ENCODE measurements at regions not wholly inside any gene's neighbourhood (a gene's known extent, or its start where the extent isn't known, plus 50 kb on each side); places are given as distances from the start of the nearest gene placed in this dataset.

- no peak for DNase-seq
Observed at GRCh38 chr7:17523813-17524739, 225.6 kb downstream of the AHR start.

GRCh38 chr7:17524746-17525145 lies 226.3 kb downstream of the AHR start:
- no peak for DNase-seq

GRCh38 chr7:17526621-17527020 lies 228.2 kb downstream of the AHR start:
- no peak for DNase-seq

- no peak for DNase-seq
Observed at GRCh38 chr7:17528636-17529035, 230.2 kb downstream of the AHR start.

- DNase-seq: no peak
Observed at GRCh38 chr7:17530244-17530643, 231.8 kb downstream of the AHR start.

GRCh38 chr7:17530741-17531421 lies 232.4 kb downstream of the AHR start:
- DNase-seq: no peak

GRCh38 chr7:17532861-17533404 lies 234.5 kb downstream of the AHR start:
- DNase-seq: no peak

- DNase-seq: no peak
Observed at GRCh38 chr7:17534348-17534747, 235.9 kb downstream of the AHR start.

- DNase-seq: no peak
Observed at GRCh38 chr7:17535776-17536175, 237.3 kb downstream of the AHR start.

- no peak for DNase-seq
Observed at GRCh38 chr7:17544401-17544800, 245.9 kb downstream of the AHR start.

- no peak for DNase-seq
Observed at GRCh38 chr7:17545348-17545747, 246.9 kb downstream of the AHR start.

GRCh38 chr7:17546189-17546588 lies 247.7 kb downstream of the AHR start:
- DNase-seq: no peak

- no peak for DNase-seq
Observed at GRCh38 chr7:17546592-17546991, 248.1 kb downstream of the AHR start.

- no peak for DNase-seq
Observed at GRCh38 chr7:17548014-17548653, 249.7 kb downstream of the AHR start.

GRCh38 chr7:17549406-17549805 lies 251.0 kb downstream of the AHR start:
- DNase-seq: no peak

- DNase-seq: no peak
Observed at GRCh38 chr7:17552373-17552772, 253.9 kb downstream of the AHR start.

- DNase-seq: no peak
Observed at GRCh38 chr7:17552952-17553351, 254.5 kb downstream of the AHR start.

GRCh38 chr7:17554341-17555015 lies 256.0 kb downstream of the AHR start:
- DNase-seq: no peak

GRCh38 chr7:17556247-17556956 lies 257.9 kb downstream of the AHR start:
- DNase-seq: no peak

- no peak for DNase-seq
Observed at GRCh38 chr7:17557251-17557671, 258.8 kb downstream of the AHR start.

- DNase-seq: no peak
Observed at GRCh38 chr7:17558135-17558534, 259.7 kb downstream of the AHR start.

Measured in effector CD4-positive, alpha-beta T cell (primary cell).